Chondrocyte (in vitro differentiated cells): ENCODE measurements at regions not wholly inside any gene's neighbourhood (a gene's known extent, or its start where the extent isn't known, plus 50 kb on each side); places are given as distances from the start of the nearest gene placed in this dataset.
A peak's percentile ranks its signal among the peaks of the same experiment; 100 is the strongest.

Experiments used
- DNase-seq: peaks from one replicate; pipeline ENCODE4 v3.0.0; 2021; ENCODE audit warnings: mixed read lengths, low spot score
- H3K27ac Mint-ChIP-seq: one replicate; pipeline ENCODE4 v1.8.0; 2021; ENCODE audit warnings: mild to moderate bottlenecking, moderate library complexity, mixed read lengths; ENCODE audit not compliant: unreplicated experiment
- H3K27me3 Mint-ChIP-seq: 2 replicates; pipeline ENCODE4 v1.8.0; 2021; ENCODE audit warnings: low read depth, mixed read lengths
- H3K36me3 Mint-ChIP-seq: 2 replicates; pipeline ENCODE4 v1.8.0; 2021; ENCODE audit warnings: low read depth, mixed read lengths
- H3K4me1 Mint-ChIP-seq: 2 replicates; pipeline ENCODE4 v1.8.0; 2021; ENCODE audit warnings: low read depth, mild to moderate bottlenecking, mixed read lengths
- H3K4me3 Mint-ChIP-seq: one replicate; pipeline ENCODE4 v1.8.0; 2021; ENCODE audit warnings: mild to moderate bottlenecking, moderate library complexity, mixed read lengths; ENCODE audit not compliant: unreplicated experiment
- H3K9me3 Mint-ChIP-seq: 2 replicates; pipeline ENCODE4 v1.8.0; 2021; ENCODE audit warnings: low read depth, mixed read lengths
- TF ChIP-seq, protein P1 (sequence below): fragments of 200-600 bp; sonication (generic); IDR thresholded peaks from 2 replicates; pipeline ENCODE4 v1.5.0; 2021; ENCODE audit warnings: antibody characterized with exemption, mild to moderate bottlenecking, moderate library complexity

GRCh38 chr15:25230442-25230841 is 208.4 kb downstream of the UBE3A start:
- Mint-ChIP-seq H3K27me3 (no peaks in the 10 kb centered on the region), H3K9me3 (peaks cover 25% of the 10 kb centered on the region), H3K36me3 (peaks cover 3% of the 10 kb centered on the region), H3K4me3 (no peak overlapping the region), H3K27ac (no peak overlapping the region), H3K4me1 (no peaks in the 10 kb centered on the region)
- DNase-seq: no peak
- TF ChIP-seq, protein P1, sequence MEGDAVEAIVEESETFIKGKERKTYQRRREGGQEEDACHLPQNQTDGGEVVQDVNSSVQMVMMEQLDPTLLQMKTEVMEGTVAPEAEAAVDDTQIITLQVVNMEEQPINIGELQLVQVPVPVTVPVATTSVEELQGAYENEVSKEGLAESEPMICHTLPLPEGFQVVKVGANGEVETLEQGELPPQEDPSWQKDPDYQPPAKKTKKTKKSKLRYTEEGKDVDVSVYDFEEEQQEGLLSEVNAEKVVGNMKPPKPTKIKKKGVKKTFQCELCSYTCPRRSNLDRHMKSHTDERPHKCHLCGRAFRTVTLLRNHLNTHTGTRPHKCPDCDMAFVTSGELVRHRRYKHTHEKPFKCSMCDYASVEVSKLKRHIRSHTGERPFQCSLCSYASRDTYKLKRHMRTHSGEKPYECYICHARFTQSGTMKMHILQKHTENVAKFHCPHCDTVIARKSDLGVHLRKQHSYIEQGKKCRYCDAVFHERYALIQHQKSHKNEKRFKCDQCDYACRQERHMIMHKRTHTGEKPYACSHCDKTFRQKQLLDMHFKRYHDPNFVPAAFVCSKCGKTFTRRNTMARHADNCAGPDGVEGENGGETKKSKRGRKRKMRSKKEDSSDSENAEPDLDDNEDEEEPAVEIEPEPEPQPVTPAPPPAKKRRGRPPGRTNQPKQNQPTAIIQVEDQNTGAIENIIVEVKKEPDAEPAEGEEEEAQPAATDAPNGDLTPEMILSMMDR: no peak

- H3K9me3 Mint-ChIP-seq: peaks cover 38% of the 10 kb centered on the region
- no peak overlapping the region for H3K4me3 Mint-ChIP-seq
- TF ChIP-seq, protein P1: no peak
- H3K36me3 Mint-ChIP-seq: peaks cover 3% of the 10 kb centered on the region
- no peak for DNase-seq
- no peak overlapping the region for H3K27ac Mint-ChIP-seq
- no peaks in the 10 kb centered on the region for H3K4me1 Mint-ChIP-seq
- H3K27me3 Mint-ChIP-seq: no peaks in the 10 kb centered on the region
Observed at GRCh38 chr15:25233766-25234350, 205.0 kb downstream of the UBE3A start.

DNA sequence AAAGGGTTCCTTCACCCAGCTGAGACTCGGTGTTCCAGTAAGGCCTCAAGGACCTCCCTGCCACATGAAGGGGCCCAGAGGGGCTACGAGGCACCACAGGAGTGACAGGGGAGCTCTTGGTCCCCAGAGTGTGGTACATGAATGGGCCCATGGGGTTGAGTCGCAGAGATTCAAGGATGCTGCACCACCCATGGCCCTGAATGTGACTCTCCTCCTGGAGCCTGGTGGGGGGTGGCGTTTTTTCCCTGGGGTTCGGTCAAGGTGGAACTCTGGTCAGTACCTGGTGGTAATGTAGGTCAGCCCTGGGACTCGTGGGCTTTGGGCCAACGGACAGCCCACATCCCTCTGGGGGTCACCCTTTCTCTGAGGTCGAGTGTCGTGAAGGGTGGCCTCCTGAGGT is 204.0 kb downstream of the UBE3A start:
- TF ChIP-seq, protein P1: no peak
- Mint-ChIP-seq H3K4me1 (no peaks in the 10 kb centered on the region), H3K9me3 (peaks cover 34% of the 10 kb centered on the region), H3K27ac (no peak overlapping the region), H3K36me3 (peaks cover 3% of the 10 kb centered on the region), H3K27me3 (no peaks in the 10 kb centered on the region), H3K4me3 (no peak overlapping the region)
- no peak for DNase-seq

GRCh38 chr15:25235391-25235790 is 203.4 kb downstream of the UBE3A start:
- H3K4me1 Mint-ChIP-seq: no peaks in the 10 kb centered on the region
- H3K9me3 Mint-ChIP-seq: peaks cover 34% of the 10 kb centered on the region
- no peak overlapping the region for H3K27ac Mint-ChIP-seq
- peak; percentile 71 for DNase-seq
- H3K27me3 Mint-ChIP-seq: no peaks in the 10 kb centered on the region
- TF ChIP-seq, protein P1: no peak
- H3K4me3 Mint-ChIP-seq: no peak overlapping the region
- H3K36me3 Mint-ChIP-seq: peaks cover 3% of the 10 kb centered on the region

- H3K4me1 Mint-ChIP-seq: no peaks in the 10 kb centered on the region
- peak; percentile 34 for DNase-seq
- peaks cover 3% of the 10 kb centered on the region for H3K36me3 Mint-ChIP-seq
- TF ChIP-seq, protein P1: no peak
- peaks cover 35% of the 10 kb centered on the region for H3K9me3 Mint-ChIP-seq
- no peak overlapping the region for H3K4me3 Mint-ChIP-seq
- no peak overlapping the region for H3K27ac Mint-ChIP-seq
- H3K27me3 Mint-ChIP-seq: no peaks in the 10 kb centered on the region
Observed at GRCh38 chr15:25236143-25236860, 202.5 kb downstream of the UBE3A start.
